Gastroesophageal sphincter (tissue), 3 donors: ENCODE measurements at regions not wholly inside any gene's neighbourhood (a gene's known extent, or its start where the extent isn't known, plus 50 kb on each side); places are given as distances from the start of the nearest gene placed in this dataset.

Source experiments
- EP300 ChIP-seq: sonication (generic); formaldehyde crosslinking; IDR thresholded peaks from one replicate; pipeline ENCODE4 v1.6.1; 2017; ENCODE audit warnings: antibody characterized with exemption, mild to moderate bottlenecking
- TF ChIP-seq, protein P1 (sequence below), 4 experiments: fragments of 200-600 bp in 2 of 4; fragments of 450-650 bp in 2 of 4; sonication (generic) in 1 of 4; IDR thresholded peaks; one replicate each; pipeline ENCODE4 v1.5.1; 2017 to 2019; ENCODE audit warnings: antibody characterized with exemption in 4 of 4, mild to moderate bottlenecking in 2 of 4, moderate library complexity in 2 of 4

DNA sequence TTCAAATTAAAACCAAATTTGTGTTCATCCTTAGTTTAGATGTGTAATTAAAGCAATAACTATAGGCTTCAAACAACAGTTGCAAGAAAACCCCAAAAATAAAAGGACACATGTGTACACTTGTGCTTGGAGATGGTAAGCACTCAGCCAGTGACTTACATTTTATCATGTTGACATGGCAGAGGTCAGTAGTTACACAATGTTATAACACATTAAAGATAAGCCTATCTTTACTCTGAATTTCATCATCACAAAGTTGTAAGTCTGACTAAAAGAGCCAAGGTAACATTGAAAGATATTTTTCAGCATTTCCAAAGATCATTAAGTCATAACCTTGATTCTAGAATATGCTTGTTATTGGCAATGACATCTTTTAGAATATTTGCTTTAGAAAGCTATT lies 98.5 kb upstream of the PNPLA4 start:
- no peak for TF ChIP-seq EP300
- TF ChIP-seq, protein P1, sequence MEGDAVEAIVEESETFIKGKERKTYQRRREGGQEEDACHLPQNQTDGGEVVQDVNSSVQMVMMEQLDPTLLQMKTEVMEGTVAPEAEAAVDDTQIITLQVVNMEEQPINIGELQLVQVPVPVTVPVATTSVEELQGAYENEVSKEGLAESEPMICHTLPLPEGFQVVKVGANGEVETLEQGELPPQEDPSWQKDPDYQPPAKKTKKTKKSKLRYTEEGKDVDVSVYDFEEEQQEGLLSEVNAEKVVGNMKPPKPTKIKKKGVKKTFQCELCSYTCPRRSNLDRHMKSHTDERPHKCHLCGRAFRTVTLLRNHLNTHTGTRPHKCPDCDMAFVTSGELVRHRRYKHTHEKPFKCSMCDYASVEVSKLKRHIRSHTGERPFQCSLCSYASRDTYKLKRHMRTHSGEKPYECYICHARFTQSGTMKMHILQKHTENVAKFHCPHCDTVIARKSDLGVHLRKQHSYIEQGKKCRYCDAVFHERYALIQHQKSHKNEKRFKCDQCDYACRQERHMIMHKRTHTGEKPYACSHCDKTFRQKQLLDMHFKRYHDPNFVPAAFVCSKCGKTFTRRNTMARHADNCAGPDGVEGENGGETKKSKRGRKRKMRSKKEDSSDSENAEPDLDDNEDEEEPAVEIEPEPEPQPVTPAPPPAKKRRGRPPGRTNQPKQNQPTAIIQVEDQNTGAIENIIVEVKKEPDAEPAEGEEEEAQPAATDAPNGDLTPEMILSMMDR (IDR thresholded peaks at IDR 0.05) = no peak
